ENCODE measurements at regions not wholly inside any gene's neighbourhood (a gene's known extent, or its start where the extent isn't known, plus 50 kb on each side); places are given as distances from the start of the nearest gene placed in this dataset.

GRCh38 chr5:154115291-154115690, 75.2 kb upstream of the GALNT10 start:
- no peak for TF ChIP-seq ZNF274 (IDR thresholded peaks at IDR 0.05; ENCODE audit: low read depth, low read length)
- no peak for TF ChIP-seq YY1 (IDR thresholded peaks at IDR 0.05; ENCODE audit: insufficient read depth, insufficient read length)
- TF ChIP-seq SUZ12 (IDR thresholded peaks at IDR 0.05; ENCODE audit: extremely low read depth, insufficient read depth, insufficient read length) = no peak
